HG03342 (cell line): ENCODE measurements at regions not wholly inside any gene's neighbourhood (a gene's known extent, or its start where the extent isn't known, plus 50 kb on each side); places are given as distances from the start of the nearest gene placed in this dataset.

ENCODE experiments used
- ATAC-seq: cut with Tn5 transposase; IDR thresholded peaks from one replicate; pipeline ENCODE4 v1.9.1; 2021; ENCODE audit warnings: mild to moderate bottlenecking, moderate library complexity; ENCODE audit not compliant: unreplicated experiment

DNA sequence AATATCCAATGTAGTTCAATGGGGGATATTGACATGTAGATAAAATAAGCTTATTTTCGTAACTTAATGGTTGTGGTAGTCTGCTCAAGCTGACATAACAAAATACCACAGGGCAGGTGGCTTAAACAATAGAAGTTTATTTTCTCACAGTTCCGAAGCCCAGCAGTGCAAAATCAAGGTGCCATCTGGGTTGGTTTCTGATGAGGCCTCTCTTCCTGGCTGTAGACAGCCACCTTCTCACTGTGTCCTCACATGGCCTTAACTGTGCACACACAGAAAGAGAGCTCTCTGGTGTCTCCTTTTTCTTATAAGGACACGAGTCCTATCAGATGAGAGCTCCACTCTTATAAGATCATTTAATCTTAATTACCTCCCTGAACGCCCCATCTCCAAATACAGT lies 64.8 kb upstream of the IPO9 start:
- no peak for ATAC-seq

GRCh38 chr1:201764579-201764978 lies 64.4 kb upstream of the IPO9 start:
- ATAC-seq, result no peak

GRCh38 chr1:201766131-201766866 lies 62.7 kb upstream of the IPO9 start:
- ATAC-seq, result no peak

DNA sequence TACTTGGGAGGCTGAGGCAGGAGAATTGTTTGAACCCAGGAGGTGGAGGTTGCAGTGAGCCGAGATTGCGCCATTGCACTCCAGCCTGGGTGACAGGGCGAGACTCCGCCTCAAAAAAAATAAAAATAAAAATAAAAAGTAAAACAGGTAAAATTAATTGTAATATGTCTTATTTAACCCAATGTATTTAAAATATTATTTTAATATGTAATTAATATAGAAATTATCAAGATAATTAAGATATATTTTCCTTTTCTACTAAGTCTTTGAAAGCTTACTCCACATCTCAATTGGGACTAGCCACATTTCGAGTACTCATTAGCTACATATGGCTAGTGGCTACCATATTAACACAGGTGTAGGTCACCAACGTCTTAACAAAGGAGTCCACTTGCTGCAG lies 61.6 kb upstream of the IPO9 start:
- ATAC-seq, result no peak

DNA sequence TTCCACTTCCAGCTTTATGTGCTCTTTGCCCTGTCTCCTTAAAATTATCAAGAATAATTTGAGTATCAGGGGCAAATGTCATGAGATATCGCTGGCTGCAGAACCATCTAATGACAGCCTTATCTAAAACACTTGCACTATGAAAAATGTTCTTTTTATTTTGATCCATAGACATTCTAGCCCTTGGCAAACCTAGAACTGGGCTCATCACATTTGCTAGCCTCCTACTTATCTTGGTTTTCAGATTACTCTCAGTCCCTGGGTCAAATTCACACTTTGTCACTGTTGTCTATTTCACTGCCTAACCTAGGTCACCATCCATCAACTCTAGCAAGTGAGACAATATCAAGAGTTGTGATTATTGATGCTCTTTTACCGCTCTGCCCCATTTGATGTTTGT lies 59.9 kb upstream of the IPO9 start:
- ATAC-seq, result no peak

- no peak for ATAC-seq
Observed at GRCh38 chr1:201769966-201770365, 59.0 kb upstream of the IPO9 start.

GRCh38 chr1:201771466-201771865 lies 57.5 kb upstream of the IPO9 start:
- ATAC-seq, result no peak

GRCh38 chr1:201772178-201772577 lies 56.8 kb upstream of the IPO9 start:
- ATAC-seq, result no peak

DNA sequence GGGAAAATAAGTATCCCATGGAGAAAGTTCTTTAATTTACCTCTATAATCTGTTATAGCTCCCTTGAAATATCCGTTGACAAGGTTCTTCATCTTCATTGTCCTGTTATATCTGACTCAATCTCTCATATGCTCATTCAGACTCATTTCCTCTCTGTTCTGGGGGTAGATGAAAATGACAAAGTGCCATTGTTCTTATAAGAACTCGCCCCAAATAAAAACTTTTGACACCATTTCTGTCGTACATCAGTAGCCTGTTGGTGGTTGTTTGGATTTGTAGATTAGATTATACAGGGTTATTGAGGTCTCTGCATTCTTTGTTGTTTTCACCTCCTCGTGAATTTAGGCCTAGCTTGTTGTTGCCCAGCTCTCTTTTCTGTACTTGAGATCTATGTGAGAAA lies 55.2 kb upstream of the IPO9 start:
- no peak for ATAC-seq

GRCh38 chr1:201774224-201774982 lies 54.6 kb upstream of the IPO9 start:
- ATAC-seq, result no peak

- ATAC-seq, result no peak
Observed at GRCh38 chr1:201774983-201775344, 54.0 kb upstream of the IPO9 start.

DNA sequence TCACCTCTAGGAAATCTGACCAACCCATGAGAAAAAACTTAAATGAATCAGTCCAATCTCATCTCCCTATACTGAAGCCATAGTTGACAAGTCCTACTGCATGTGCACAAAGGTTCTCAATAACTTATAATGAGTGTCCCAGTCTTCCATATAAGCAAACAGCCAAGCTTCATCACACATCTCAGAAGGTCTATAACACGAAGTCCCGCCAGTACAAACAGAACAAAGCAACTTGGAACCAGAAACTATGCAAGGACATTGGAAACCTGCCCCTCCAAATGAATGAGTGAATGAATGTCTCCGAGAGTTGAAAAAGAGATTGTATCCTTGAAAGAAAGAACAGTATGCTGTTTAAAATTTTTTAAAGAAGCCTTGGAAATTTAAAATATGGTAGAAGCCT lies 53.6 kb upstream of the IPO9 start:
- ATAC-seq, result no peak

GRCh38 chr1:201778279-201779065 lies 50.5 kb upstream of the IPO9 start:
- ATAC-seq, result no peak
